HG03558 (cell line): ENCODE measurements at regions not wholly inside any gene's neighbourhood (a gene's known extent, or its start where the extent isn't known, plus 50 kb on each side); places are given as distances from the start of the nearest gene placed in this dataset.

Source experiments
- ATAC-seq: cut with Tn5 transposase; IDR thresholded peaks from one replicate; pipeline ENCODE4 v1.9.1; 2021; ENCODE audit warnings: moderate number of reproducible peaks; ENCODE audit not compliant: unreplicated experiment; ENCODE audit errors: extremely low read depth

DNA sequence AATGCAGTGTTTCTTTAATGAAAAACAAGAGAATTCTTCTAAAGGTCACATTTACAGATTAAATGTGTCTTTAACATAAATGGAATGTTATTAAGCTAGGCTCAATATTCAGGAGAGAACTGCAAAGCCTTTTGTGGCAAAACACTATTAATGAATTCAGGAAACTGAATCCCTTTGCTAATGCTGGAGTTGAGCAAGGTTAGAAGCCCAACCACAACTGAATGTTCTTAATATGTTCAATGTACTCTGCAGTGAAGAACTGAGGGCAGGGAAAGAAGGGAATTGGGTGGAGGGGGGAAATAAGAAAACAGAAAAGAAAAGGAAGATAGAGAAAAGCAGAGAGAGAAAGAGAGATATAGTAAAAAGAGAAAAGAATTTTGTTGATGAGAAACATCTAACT, 276.7 kb upstream of the TMEM161B start:
- ATAC-seq = no peak

GRCh38 chr5:88544671-88545070, 276.0 kb upstream of the TMEM161B start:
- no peak for ATAC-seq

- no peak for ATAC-seq
These were observed 275.5 kb upstream of the TMEM161B start for GRCh38 chr5:88544136-88544645.

GRCh38 chr5:88542786-88543185, 274.1 kb upstream of the TMEM161B start:
- no peak for ATAC-seq

DNA sequence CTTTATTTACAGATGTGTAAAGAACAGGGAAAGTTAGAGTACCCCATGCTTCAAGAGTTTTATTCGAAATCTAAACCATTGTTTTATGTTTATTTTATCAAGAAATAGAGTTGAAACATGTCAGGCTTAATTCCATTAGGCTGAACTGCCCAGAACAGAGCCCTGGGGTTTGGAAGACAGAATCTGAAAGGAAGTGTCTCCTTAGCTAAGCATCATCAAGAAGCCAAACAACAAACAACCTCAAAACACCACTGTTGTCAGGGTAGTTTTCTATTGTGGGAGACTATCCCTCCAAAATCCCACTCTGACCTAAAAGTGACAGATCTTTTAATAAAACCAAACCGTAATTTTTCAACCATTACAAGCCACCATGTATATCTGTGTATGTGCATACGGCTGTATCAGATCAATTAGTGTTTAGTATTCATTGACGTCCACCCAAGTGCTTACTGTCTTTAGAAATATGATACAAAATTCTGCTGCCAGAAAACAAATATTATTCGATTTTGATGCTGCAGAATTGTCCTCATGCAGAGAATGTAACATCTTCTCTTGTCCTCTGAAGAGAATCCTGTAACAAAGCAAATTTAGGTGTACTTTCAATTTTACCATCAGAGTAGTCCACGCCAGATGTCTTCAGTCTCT, 271.9 kb upstream of the TMEM161B start:
- no peak for ATAC-seq

DNA sequence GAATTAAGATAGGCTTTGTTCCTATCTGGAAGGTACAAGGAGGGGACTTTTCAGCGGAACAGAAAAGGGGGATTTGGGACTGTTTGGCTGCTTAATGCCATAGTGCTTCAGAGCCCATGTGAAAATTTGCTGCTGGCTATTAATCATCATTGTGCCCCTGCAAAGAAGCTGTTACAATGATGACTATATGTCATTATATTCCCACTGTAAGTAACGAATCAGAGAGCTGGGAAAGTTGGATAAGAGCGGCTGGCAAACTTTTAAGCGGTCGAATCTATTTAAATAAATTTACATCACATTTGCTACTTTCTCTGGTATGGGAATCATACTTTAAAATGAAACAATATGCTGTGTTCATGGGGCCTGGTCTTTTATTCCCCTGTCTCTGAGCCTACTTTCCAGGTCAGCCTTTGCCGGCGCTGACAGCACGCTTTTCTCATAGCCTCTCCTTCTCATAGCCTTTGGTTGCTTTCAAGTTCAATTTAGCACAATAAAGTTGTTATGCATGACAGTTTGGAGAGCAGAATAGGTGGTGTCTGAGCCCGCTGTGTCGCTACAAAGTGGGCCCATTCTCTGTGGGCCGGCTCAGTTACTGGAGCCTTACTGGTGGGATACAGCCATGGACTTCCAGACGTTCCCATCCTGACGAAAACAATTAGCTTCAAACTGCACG, 271.2 kb upstream of the TMEM161B start:
- ATAC-seq = no peak

- no peak for ATAC-seq
These were observed 270.4 kb upstream of the TMEM161B start for GRCh38 chr5:88539026-88539425.

DNA sequence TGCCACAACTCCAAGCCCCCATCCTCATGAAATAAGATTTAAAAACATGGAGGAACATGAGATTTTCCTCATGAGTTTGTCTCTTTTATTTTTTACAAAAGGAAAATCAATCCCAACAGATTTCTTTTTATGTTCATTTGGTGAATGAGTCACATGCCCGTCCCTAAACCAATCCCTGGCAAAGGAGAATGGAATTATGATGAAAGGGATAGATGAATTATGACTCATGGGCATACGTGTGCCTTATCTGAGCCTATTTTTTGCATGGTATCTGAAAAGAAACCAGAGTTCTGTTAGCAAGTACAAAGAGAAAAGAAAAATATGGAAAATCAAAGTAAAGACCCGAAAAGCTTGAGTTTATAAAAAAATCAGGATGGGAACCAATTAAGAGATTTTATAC, 267.5 kb upstream of the TMEM161B start:
- no peak for ATAC-seq

- no peak for ATAC-seq
These were observed 256.3 kb upstream of the TMEM161B start for GRCh38 chr5:88524941-88525340.

DNA sequence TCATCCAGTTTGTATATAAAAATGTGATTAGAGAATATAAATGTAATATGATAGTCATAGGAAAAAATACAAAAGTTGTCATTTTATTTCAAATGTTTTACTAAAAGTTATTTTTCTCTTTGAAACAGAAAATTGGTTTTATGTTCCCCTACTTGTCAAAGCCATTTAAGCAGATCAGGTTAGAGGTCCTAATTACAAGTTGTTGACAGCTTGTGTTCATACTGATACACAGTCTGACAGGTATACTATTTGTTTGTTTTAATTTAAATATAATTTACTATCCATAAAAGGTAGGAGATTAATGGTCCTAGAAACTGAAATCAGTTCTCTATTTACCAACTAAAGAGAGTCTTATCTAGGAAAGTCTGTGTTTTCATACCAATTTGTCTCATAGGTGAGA, 250.4 kb upstream of the TMEM161B start:
- ATAC-seq = no peak

DNA sequence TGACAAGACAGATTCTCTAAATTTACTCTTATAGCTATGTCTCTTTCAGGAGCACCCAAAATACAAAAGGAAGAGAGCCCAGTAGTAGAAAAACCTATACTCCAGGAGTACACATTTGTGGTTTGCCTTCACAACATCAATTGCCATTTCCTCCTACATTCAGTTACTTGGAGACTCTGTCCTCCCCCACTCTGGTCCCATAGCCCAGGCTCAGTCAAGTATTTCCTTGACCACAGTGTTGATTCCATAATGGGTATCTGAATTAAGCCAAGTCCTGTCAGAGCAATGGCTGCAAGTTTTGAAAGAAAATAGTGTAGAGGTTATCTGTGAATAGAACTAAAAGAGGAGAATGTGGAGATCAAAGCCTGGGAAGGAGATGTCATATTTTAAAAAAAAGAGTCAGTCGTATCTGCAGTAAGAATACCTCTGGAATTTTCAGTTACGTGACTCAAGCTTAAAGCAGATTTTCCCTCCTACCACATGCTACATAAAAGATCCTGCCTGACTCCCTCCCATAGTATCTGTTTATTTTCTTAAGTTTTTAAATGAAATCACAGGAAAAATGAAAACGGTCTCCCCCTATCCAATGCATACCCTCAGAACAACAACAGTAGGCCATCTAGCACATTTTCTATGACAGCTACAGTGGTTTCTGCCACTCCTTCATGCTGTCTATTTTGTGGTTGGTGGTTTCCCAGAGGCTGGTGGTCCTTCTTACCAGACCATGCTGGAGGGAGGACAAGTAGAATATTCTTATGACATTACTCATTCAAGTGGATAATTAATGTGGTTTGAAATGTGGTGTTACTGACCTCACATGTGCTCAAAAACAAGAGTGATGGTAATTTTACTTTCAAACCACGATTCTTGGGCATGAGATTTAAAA, 249.7 kb upstream of the TMEM161B start:
- ATAC-seq = no peak

- no peak for ATAC-seq
These were observed 247.5 kb upstream of the TMEM161B start for GRCh38 chr5:88515881-88516819.

GRCh38 chr5:88515068-88515467, 246.4 kb upstream of the TMEM161B start:
- no peak for ATAC-seq

DNA sequence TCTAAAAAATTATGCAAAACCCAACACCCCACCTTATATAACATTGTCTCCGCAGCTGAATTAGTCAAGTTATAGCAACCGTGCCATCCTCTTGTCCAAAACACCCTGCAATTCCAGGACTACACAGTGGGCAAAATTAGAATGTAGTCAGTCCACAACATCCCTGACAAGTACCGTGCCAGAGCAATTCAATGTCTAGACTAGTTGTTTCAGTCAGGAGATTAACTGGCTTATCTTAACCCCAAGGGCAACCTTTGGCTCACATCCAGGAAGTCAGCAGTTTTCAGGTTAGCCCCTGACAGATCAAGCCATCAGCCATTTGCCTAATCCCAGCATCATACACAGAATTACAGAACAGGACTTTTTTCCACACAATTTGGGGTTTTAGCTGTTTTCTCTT, 240.8 kb upstream of the TMEM161B start:
- no peak for ATAC-seq

- ATAC-seq = no peak
These were observed 238.6 kb upstream of the TMEM161B start for GRCh38 chr5:88507261-88507660.

- no peak for ATAC-seq
These were observed 234.8 kb upstream of the TMEM161B start for GRCh38 chr5:88503406-88503805.

DNA sequence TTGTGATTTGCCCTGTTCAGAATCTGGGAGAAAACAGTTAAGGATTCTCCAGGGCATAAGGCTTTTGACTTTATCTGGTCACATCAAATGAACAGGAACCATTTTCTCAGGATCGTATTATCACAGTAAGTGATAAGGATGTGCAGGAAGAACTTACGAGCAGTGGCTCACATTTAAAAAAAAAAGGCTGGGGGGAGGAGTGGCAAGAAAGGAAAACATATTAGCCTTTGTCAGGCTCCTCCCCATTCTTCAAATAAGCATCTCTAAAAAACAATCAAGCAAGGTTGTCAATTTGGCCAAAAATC, 234.3 kb upstream of the TMEM161B start:
- ATAC-seq = no peak

- peak; percentile 87 for ATAC-seq
These were observed 233.8 kb upstream of the TMEM161B start for GRCh38 chr5:88502179-88503040.

- ATAC-seq = no peak
These were observed 227.2 kb upstream of the TMEM161B start for GRCh38 chr5:88495810-88496209.
